ENCODE measurements at regions not wholly inside any gene's neighbourhood (a gene's known extent, or its start where the extent isn't known, plus 50 kb on each side); places are given as distances from the start of the nearest gene placed in this dataset.
"Not testable (repeated sequence)": the region's sequence is repeated elsewhere in the genome, so short reads cannot be mapped to it uniquely, and the experiment has no call there.

- not testable (repeated sequence) for H3K27me3 Mint-ChIP-seq; H3K4me3 Mint-ChIP-seq (ENCODE audit: low read depth); H3K36me3 Mint-ChIP-seq (ENCODE audit: insufficient read depth); DNase-seq (ENCODE audit: low spot score, unreplicated experiment); H3K27ac Mint-ChIP-seq
- peaks cover 11% of the 10 kb centered on the region for H3K9me3 Mint-ChIP-seq (ENCODE audit: low read depth)
- peaks cover 14% of the 10 kb centered on the region for H3K4me1 Mint-ChIP-seq (ENCODE audit: low read depth)
Measured at GRCh38 chr6:21282360-21282759, 311.2 kb upstream of the SOX4 start.

DNA sequence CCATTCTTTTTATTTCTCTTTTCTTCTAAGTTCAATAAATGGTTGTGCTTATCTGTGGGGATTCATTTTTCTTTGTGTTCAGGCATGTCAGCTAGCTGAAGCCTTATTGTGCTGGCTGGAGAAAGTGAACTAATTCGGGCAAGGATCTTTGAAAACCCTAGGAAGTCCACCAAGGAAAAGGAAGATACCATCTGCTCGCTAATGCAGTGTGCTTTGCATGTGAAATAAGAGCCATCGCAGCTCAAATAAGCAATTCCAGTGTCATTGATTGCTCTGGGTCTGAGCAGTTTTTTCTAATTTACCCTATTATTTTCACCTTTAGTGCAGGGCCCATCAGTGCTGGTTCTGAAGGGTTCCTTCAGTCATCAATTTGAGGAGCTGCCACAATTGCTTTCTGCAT lies 309.4 kb upstream of the SOX4 start:
- Mint-ChIP-seq H3K27ac (no peak overlapping the region), H3K36me3 (ENCODE audit: insufficient read depth) (no peaks in the 10 kb centered on the region), H3K27me3 (no peaks in the 10 kb centered on the region), H3K4me3 (ENCODE audit: low read depth) (no peak overlapping the region), H3K4me1 (ENCODE audit: low read depth) (peaks cover 14% of the 10 kb centered on the region), H3K9me3 (ENCODE audit: low read depth) (peaks cover 11% of the 10 kb centered on the region)
- no peak for TF ChIP-seq CTCF (IDR thresholded peaks at IDR 0.05; ENCODE audit: unreplicated experiment)
- no peak for DNase-seq (ENCODE audit: low spot score, unreplicated experiment)

- peaks cover 14% of the 10 kb centered on the region for H3K4me1 Mint-ChIP-seq (ENCODE audit: low read depth)
Measured at GRCh38 chr6:21284706-21285105, 308.8 kb upstream of the SOX4 start.

DNA sequence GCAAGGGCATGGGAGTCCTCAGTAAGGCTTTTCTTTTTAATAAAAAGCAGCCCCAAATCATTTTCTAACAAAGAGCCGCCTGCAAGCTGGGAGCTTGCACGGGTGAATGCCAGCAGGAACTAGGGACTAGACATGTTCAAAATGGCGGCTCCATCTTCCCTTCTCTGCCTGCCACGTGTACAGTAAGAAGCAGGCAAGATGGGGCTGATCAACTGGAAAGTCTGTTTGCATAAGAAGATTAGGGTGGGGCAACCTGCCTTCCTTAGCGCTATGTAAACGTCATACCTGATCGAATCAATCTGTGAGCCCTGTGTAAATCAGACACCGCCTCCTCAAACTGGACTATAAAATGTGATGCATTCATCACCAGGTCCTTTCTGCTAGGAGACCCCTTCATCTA lies 299.4 kb upstream of the SOX4 start:
- TF ChIP-seq CTCF (IDR thresholded peaks at IDR 0.05; ENCODE audit: unreplicated experiment) = no peak
- H3K27ac Mint-ChIP-seq = no peak overlapping the region

More at GRCh38 chr6:21284706-21285105, 308.8 kb upstream of the SOX4 start:
- Mint-ChIP-seq H3K27ac (no peak overlapping the region), H3K9me3 (ENCODE audit: low read depth) (peaks cover 11% of the 10 kb centered on the region), H3K27me3 (no peaks in the 10 kb centered on the region), H3K36me3 (ENCODE audit: insufficient read depth) (no peaks in the 10 kb centered on the region), H3K4me3 (ENCODE audit: low read depth) (no peak overlapping the region)
- TF ChIP-seq CTCF (IDR thresholded peaks at IDR 0.05; ENCODE audit: unreplicated experiment) = no peak
- no peak for DNase-seq (ENCODE audit: low spot score, unreplicated experiment)

GRCh38 chr6:21295506-21296240 lies 297.9 kb upstream of the SOX4 start:
- no peak for DNase-seq (ENCODE audit: low spot score, unreplicated experiment)
- TF ChIP-seq CTCF (IDR thresholded peaks at IDR 0.05; ENCODE audit: unreplicated experiment) = no peak

More for the DNA sequence above, 299.4 kb upstream of the SOX4 start:
- Mint-ChIP-seq H3K27me3 (no peaks in the 10 kb centered on the region), H3K9me3 (ENCODE audit: low read depth) (no peaks in the 10 kb centered on the region), H3K4me3 (ENCODE audit: low read depth) (no peak overlapping the region), H3K4me1 (ENCODE audit: low read depth) (peaks cover 10% of the 10 kb centered on the region), H3K36me3 (ENCODE audit: insufficient read depth) (no peaks in the 10 kb centered on the region)
- DNase-seq (ENCODE audit: low spot score, unreplicated experiment) = no peak

DNA sequence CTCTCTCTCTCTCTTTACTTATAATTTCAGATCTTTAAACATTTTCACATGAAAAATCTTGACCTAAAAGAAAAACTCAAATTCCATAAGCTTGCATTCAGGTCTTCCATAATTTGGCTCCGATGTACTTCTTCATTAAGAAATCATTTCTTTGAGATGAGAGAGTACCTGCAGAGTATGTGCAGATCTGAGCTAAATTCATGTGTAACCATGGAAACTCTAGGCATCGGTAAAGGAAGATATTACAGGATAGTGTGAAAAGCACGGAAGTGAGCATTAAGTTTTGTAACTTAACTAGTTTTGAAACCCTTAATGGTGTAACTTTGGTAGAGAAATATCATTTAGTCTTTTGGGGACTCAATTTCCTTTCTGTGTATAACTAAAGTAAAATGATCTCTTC lies 295.9 kb upstream of the SOX4 start:
- Mint-ChIP-seq H3K4me3 (ENCODE audit: low read depth) (no peak overlapping the region), H3K27ac (no peak overlapping the region), H3K27me3 (no peaks in the 10 kb centered on the region), H3K9me3 (ENCODE audit: low read depth) (peaks cover 3% of the 10 kb centered on the region), H3K36me3 (ENCODE audit: insufficient read depth) (no peaks in the 10 kb centered on the region), H3K4me1 (ENCODE audit: low read depth) (peaks cover 10% of the 10 kb centered on the region)
- no peak for DNase-seq (ENCODE audit: low spot score, unreplicated experiment)
- TF ChIP-seq CTCF (IDR thresholded peaks at IDR 0.05; ENCODE audit: unreplicated experiment) = no peak

More at GRCh38 chr6:21295506-21296240, 297.9 kb upstream of the SOX4 start:
- H3K27ac Mint-ChIP-seq = no peak overlapping the region
- H3K27me3 Mint-ChIP-seq = no peaks in the 10 kb centered on the region
- H3K4me3 Mint-ChIP-seq (ENCODE audit: low read depth) = no peak overlapping the region
- no peaks in the 10 kb centered on the region for H3K36me3 Mint-ChIP-seq (ENCODE audit: insufficient read depth)
- H3K4me1 Mint-ChIP-seq (ENCODE audit: low read depth) = peaks cover 10% of the 10 kb centered on the region
- H3K9me3 Mint-ChIP-seq (ENCODE audit: low read depth) = no peaks in the 10 kb centered on the region
